Activated T-cell treated with anti-CD3 and anti-CD28 coated beads for 1 hour (primary cell): ENCODE measurements at regions not wholly inside any gene's neighbourhood (a gene's known extent, or its start where the extent isn't known, plus 50 kb on each side); places are given as distances from the start of the nearest gene placed in this dataset.
A peak's percentile ranks its signal among the peaks of the same experiment; 100 is the strongest.
"Not testable (repeated sequence)": the region's sequence is repeated elsewhere in the genome, so short reads cannot be mapped to it uniquely, and the experiment has no call there.

Source experiments
- DNase-seq: peaks from one replicate; pipeline ENCODE4 v3.0.0-alpha.2; 2020; ENCODE audit warnings: low read depth

DNA sequence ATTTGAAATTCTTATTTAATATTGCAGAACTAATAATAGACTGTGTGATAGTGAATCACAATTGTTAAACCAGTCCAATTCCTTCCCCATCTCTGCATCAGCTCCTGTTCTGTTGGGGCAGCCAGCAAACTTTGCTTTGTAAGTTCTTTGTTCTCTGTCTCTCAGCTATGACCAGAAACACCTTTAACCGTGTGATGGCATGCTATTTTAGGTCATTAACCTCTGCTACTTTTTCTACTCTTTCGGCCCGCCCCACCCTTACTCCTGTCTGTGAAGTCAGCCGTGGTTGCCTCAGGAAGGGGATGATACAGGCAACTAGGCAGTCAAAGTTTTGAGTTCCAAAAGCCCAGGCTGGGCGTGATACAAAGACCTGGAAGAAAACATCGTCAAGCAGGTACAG, 51.3 kb upstream of the EGFL6 start:
- DNase-seq, result no peak

DNA sequence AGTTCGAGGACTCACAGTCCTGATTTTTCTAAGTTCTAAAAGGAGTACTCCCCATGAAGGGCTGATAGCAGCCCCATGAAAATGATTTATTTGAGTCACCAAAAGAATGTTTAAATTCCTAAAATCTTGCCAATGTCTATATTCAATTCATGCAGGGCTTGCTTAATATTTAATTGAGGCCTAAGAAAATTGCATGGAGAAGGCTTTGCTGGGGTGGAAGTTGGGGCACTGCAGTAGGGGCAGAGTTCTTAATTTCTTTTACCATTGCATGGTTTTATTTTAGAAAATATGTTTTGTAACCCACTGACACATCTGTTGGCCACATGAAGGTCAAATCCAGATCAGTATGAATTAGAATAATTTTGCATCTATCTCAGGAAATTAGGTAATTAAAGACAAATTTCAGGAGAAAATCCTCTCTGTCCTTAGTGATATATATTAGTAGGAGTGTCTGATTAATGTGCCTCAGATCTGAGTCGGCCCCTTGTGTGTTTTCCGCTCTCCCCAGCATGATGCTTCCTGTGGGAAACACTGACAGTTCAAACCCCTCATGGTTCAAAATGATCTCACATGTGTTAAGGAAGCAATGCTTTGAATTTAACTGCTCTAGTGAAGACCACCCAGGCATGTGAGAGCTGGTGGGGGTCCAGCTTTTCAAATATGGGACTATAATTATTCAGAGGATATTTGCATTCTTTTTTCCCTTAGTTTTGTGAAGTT, 54.0 kb upstream of the EGFL6 start:
- no peak for DNase-seq

DNA sequence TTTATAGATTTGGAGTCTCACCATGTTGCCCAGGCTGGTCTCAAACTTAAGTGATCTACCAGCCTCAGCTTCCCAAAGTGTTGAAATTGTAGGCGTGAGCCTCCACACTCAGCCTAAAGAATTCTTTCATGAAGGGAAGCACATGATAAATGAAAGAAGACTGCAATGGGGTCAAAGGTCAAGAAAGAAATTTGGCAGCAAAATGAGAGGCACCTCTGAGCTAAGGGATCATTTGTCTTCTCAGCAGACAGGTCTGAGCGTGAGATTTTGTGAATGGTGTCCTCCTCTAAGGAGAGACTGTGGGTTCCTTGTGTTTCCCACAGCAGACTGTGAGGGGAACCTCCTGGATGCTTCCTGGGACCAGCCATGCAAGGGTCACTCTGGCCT, 57.5 kb upstream of the EGFL6 start:
- no peak for DNase-seq

GRCh38 chrX:13511241-13511943, 58.0 kb upstream of the EGFL6 start:
- no peak for DNase-seq

- DNase-seq, result no peak
Measured at GRCh38 chrX:13507893-13508292, 61.5 kb upstream of the EGFL6 start.

DNA sequence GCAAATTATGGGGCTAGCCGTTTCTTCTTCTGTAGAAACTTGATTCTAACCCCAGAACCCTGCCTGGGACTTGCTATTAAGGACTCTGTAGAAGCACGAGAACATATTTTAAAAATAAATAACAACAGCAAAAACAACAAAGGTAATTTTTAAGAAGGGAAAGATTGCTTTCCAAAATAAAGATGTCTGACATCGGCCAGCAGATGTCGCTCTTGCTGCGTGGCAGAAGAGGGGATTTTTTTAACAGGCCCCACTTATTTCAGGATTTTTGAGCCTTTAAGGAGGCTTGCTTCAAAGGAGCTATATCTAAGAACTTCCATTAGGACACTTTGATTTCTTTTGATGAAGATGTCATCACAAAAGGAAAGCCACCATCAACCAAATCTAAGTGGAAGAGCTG, 62.8 kb upstream of the EGFL6 start:
- DNase-seq, result peak; percentile 42

- DNase-seq, result no peak
Measured at GRCh38 chrX:13502590-13502989, 66.8 kb upstream of the EGFL6 start.

DNA sequence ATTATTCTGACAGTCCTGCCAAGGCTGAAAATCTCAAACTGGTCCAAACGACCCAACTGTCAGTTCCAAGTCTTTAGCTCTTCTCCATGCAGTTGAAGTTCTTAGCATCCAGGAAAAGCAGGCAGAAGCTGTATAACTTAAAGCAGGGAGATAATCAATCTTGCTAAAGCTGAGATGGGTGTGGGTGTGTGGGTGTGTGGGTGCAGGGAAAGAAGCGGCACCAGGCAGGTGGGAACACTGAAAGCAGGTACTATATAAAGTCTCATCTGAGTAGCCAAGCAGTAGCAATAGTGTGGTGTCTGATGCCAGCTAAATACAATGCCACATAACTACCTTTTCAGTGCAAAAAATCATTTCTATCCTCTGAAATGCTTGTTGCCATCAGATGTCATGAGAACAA, 69.7 kb upstream of the EGFL6 start:
- no peak for DNase-seq

DNA sequence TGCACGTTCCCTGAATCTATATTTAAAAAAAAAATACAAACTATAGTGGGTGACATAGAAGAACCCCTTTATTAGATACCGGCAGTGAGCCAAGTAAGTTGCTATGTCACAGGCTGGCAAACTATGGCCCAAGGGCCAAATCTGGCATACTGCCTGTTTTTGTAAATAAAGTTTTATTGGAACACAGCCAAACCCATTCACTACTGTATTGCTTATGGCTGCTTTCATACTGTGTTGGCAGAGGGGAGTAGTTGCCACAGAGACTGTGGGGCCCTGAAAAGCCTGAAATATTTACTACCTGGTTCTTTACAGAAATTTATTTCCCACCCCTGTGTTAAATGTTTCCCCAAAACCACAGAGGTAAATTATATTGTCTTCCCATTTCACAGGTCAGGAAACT, 71.2 kb upstream of the EGFL6 start:
- DNase-seq, result no peak

- no peak for DNase-seq
Measured at GRCh38 chrX:13495232-13495631, 74.2 kb upstream of the EGFL6 start.

- no peak for DNase-seq
Measured at GRCh38 chrX:13494562-13494961, 74.8 kb upstream of the EGFL6 start.

DNA sequence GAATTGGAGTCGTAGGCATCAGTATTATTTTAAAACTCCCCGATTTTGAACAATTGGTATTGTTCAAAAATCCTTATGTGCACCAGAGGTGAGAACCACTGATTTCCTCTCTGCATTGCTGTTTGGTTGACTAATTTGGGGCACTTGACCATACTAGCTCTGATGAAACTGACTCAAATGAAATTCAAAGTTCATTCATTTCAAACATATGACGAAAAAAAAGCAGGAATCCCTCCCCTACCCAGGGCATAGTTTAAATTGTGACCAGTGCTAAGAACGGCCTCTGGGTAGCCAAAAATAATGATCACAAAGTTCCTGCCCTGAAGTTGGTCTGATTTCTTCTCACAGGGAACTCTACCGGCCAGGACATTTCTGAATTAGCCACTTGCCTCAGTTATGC, 75.7 kb upstream of the EGFL6 start:
- DNase-seq, result no peak

DNA sequence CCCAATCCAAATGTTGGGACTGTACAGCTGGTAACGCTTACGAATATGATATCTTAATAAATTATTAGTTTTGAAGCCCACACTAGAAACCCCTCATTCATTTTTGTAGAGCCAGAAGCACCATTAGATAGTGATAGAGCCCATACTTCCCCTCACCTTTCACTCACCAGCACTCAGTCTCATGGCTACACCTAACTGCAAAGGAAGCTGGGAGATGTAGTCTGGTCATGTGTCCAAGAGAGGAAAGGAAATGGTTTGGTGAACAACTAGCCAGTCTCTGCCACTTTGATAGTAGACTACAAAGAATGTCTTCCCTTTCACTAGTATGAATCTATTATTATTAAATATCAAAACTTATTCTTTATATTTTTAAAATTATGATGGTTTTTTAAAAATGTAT, 77.1 kb upstream of the EGFL6 start:
- no peak for DNase-seq

- no peak for DNase-seq
Measured at GRCh38 chrX:13491061-13491460, 78.3 kb upstream of the EGFL6 start.

- no peak for DNase-seq
Measured at GRCh38 chrX:13489454-13489853, 79.9 kb upstream of the EGFL6 start.

DNA sequence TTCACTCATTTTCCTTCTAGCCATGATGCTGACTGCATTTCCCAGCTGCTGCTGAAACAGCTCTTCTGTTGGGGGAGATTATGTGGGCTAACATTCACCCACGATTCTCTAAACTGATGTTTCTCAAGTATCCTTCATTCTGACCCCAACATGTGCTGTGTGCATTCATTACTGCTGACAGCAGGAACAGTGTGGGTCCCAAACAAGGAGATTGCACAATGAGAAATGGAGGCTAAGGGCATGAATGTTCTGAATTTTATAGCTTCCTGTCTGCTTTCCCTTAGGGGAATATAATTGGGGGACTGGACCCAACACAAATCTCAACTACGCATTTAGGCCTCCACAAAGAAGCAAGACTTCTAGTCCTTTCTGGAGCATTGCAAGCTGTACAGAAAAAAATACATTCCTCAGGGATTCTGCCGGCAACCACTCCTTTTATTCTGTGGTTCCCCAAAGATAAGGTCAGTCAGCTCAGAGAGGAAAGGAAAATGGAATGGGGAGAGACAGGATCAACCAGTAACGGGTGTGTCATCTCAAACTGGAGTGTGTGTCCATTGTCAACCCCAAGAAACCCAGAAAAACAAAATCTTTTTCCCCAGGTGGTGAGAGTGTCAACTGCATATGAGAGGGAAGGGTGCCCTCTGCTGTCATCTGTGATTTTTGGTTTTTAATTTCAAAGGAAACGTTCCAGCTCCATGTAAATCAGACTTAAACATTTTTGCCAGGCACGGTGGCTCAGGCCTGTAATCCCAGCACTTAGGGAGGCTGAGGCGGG, 81.5 kb upstream of the EGFL6 start:
- DNase-seq, result peak; percentile 9

- no peak for DNase-seq
Measured at GRCh38 chrX:13485167-13485566, 84.2 kb upstream of the EGFL6 start.

- DNase-seq, result no peak
Measured at GRCh38 chrX:13483773-13484172, 85.6 kb upstream of the EGFL6 start.

- DNase-seq, result no peak
Measured at GRCh38 chrX:13482746-13483541, 86.5 kb upstream of the EGFL6 start.

- not testable (repeated sequence) for DNase-seq
Measured at GRCh38 chrX:13480780-13481179, 88.6 kb upstream of the EGFL6 start.

DNA sequence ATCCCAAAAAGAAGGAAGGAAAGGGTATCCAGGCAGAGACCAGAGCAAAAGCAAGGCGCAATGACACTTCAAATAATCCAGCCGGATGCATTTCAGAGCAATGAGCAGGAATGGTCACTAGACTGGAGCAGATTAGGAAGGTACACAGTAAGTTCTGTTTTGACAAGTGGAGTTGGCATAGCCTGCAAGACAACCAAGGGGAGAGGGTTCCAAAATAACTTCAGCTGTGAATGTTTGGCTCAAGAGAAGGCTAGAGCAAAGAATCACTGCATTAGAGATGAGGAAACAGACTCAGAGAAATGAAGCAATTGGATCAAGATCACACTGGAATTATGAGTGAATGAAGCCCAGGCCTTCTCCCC, 90.0 kb upstream of the EGFL6 start:
- DNase-seq, result no peak

- no peak for DNase-seq
Measured at GRCh38 chrX:13478740-13479451, 90.5 kb upstream of the EGFL6 start.
